Astrocyte of the hippocampus (primary cell): ENCODE measurements at regions not wholly inside any gene's neighbourhood (a gene's known extent, or its start where the extent isn't known, plus 50 kb on each side); places are given as distances from the start of the nearest gene placed in this dataset.
A peak's percentile ranks its signal among the peaks of the same experiment; 100 is the strongest.
"Not testable (repeated sequence)": the region's sequence is repeated elsewhere in the genome, so short reads cannot be mapped to it uniquely, and the experiment has no call there.

Experiments used
- DNase-seq: peaks from one replicate; pipeline ENCODE4 v3.0.0; 2011; ENCODE audit warnings: low read depth, low spot score

DNA sequence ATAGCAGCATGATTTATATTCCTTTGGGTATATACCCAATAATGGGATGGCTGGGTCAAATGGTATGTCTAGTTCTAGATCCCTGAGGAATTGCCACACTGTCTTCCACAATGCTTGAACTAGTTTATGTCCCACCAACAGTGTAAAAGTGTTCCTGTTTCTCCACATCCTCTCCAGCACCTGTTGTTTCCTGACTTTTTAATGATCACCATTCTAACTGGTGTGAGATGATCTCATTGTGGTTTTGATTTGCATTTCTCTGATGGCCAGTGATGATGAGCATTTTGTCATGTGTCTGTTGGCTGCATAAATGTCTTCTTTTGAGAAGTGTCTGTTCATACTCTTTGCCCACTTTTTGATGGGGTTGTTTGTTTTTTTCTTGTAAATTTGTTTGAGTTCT lies 54.0 kb upstream of the GPR89A start:
- DNase-seq = not testable (repeated sequence)

DNA sequence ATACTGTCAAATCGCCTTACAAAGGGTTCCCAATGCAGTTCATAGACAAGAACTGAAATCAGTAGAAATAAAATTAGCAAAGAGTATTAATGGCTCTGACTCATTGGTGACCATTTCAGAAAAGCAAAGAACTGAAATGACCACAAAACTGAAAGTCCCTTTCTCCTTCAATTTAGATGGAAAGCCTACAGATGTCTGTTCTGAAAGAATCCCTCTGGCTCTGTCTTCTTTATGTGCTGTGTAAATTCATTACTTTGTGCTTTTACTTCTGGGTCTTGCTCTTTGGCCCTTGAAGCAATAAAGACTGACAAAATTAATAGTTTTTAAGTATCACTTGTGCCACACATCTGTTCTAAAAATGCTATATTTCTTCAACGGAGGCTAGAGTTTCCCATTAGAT lies 62.7 kb upstream of the GPR89A start:
- DNase-seq = no peak

DNA sequence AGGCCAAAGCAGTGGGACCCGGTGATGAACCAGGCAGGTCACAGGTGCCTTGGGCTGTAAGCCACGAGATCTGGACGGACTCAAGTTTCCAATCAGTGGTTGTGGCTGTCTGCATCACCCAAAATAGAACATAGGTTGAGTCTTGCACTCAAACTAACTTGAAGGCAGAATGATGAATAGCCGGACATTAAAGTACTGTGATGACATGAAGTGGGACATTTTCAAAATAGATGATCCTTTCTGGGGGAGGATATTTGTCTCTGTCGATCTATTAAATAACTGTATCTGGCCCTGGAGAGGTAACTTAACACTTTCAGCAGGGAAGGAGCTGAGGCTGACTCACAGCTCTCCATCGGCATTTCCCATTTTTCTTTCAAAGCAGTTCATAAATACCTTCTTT lies 66.1 kb upstream of the GPR89A start:
- peak; percentile 5 for DNase-seq

- DNase-seq = peak; percentile 66
Observed at GRCh38 chr1:145541246-145541645, 66.5 kb upstream of the GPR89A start.

GRCh38 chr1:145538118-145538882 lies 69.5 kb upstream of the GPR89A start:
- DNase-seq = not testable (repeated sequence)

DNA sequence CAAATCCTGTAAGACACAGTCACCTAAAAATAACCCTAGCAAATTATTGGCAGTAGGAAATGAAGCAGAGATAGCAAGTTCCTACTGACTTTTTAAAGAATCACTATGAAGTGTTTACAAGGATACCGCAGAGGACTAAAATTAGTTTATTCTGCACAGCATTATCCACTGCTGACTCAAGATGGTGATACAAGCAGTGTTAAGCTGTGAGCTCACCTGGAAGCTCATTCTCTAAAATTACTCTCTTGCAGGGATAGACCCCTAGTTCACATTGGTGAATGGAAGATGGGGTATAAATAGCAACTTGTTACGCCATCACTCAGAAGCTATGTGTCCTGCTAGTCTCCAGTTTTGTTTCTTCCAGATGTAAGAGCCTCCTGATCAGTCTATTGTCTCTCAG lies 70.8 kb upstream of the GPR89A start:
- DNase-seq = peak; percentile 7

GRCh38 chr1:145535461-145535860 lies 72.3 kb upstream of the GPR89A start:
- peak; percentile 87 for DNase-seq

- not testable (repeated sequence) for DNase-seq
Observed at GRCh38 chr1:145528068-145528564, 79.7 kb upstream of the GPR89A start.

GRCh38 chr1:145520159-145520558 lies 87.6 kb upstream of the GPR89A start:
- not testable (repeated sequence) for DNase-seq

DNA sequence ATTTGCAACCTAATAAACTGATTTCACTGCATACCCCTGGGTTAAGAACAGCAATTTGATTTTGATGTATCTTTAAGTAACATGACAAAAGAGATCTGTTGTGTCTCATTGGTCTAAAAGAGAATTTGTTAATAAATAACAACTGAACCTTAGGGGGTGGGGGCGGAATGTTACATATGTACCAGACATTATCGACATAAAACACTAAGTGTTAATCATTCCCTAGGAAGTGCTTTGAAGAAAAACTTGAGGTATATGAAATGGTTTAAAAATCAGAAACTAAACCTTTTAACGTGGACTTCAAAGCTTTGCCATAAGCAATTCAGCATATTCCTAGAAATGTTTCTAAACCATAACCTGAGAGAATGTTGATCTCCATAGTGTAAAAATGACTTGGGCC lies 88.5 kb upstream of the GPR89A start:
- not testable (repeated sequence) for DNase-seq

GRCh38 chr1:145513017-145513416 lies 87.6 kb upstream of the NBPF20 start:
- DNase-seq = not testable (repeated sequence)

GRCh38 chr1:145508053-145508452 lies 82.7 kb upstream of the NBPF20 start:
- DNase-seq = not testable (repeated sequence)

DNA sequence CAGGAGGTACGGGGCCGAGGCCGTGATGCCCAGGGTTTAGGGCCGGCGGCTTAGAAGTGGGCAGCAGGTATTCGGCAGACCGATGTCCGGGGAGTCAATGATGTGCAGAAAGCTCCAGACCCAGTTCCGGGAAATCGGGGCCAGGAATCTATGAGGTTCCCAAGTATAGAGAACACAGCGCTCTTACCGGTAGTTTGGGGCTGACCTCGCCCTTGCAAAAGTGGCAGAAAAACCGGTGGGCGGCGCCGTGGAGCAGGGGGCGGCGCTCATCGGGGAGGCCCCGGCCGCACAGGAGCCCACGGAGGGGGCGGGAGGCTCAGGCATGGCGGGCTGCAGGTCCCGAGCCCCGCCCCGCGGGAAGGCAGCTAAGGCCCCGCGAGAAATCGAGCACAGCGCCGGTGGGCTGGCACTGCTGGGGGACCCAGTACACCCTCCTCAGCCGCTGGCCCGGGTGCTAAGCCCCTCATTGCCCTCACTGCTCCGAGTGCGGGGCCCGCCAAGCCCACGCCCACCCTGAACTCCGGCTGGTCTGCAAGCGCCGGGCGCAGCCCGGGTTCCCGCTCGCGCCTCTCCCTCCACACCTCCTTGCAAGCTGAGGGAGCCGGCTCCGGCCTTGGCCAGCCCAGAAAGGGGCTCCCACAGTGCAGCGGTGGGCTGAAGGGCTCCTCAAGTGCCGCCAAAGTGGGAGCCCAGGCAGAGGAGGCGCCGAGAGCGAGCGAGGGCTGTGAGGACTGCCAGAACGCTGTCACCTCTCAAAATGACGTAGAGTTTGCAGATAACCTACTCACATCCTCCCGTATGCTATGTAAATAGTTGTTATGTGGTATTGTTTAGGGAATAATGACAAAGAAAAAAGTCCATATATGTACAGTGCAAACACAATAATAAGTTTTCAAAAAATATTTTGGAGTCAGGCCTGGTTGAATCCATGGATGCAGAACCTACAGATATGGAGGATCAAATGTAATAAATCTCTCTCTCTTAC lies 80.6 kb upstream of the NBPF20 start:
- DNase-seq = not testable (repeated sequence)

GRCh38 chr1:145504834-145505413 lies 79.5 kb upstream of the NBPF20 start:
- DNase-seq = not testable (repeated sequence)

- not testable (repeated sequence) for DNase-seq
Observed at GRCh38 chr1:145504310-145504709, 78.9 kb upstream of the NBPF20 start.

GRCh38 chr1:145500251-145500650 lies 74.8 kb upstream of the NBPF20 start:
- not testable (repeated sequence) for DNase-seq

GRCh38 chr1:145495077-145495871 lies 69.9 kb upstream of the NBPF20 start:
- DNase-seq = not testable (repeated sequence)

GRCh38 chr1:145488193-145488933 lies 63.0 kb upstream of the NBPF20 start:
- DNase-seq = not testable (repeated sequence)

- DNase-seq = peak; percentile 2
Observed at GRCh38 chr1:145487156-145487555, 61.8 kb upstream of the NBPF20 start.

GRCh38 chr1:145484257-145484656 lies 58.9 kb upstream of the NBPF20 start:
- DNase-seq = not testable (repeated sequence)
